Neural progenitor cell (in vitro differentiated cells): ENCODE measurements at regions not wholly inside any gene's neighbourhood (a gene's known extent, or its start where the extent isn't known, plus 50 kb on each side); places are given as distances from the start of the nearest gene placed in this dataset.

Experiments
- EZH2phosphoT487 ChIP-seq: fragments of 200-600 bp; sonication (generic); IDR thresholded peaks from 2 replicates; pipeline ENCODE4 v1.6.1; 2017; ENCODE audit warnings: antibody characterized with exemption
- TF ChIP-seq, protein P1 (sequence below): fragments of 200-600 bp; sonication (generic); IDR thresholded peaks from 2 replicates; pipeline ENCODE4 v1.5.1; 2017; ENCODE audit warnings: antibody characterized with exemption, mild to moderate bottlenecking

DNA sequence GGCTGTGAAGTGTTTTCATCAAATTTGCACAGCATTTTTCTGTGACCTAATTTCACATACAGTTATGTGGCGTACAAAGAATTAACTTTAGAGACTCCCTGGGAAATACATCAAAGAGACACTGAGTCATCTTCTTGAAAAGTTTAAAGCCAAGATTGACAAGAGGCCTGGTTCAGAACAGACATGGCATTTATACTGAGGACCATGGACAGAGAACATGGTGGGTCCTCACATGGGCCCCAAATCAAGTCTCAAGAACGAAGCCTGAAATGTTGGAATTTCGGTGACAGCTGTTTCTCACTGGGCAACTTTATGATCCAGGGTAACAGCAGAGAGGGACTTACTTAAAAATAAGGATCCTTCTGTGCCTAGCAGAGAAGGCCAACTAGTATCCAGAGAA is 311.5 kb upstream of the KCNJ16 start:
- TF ChIP-seq EZH2phosphoT487, result no peak
- TF ChIP-seq, protein P1, sequence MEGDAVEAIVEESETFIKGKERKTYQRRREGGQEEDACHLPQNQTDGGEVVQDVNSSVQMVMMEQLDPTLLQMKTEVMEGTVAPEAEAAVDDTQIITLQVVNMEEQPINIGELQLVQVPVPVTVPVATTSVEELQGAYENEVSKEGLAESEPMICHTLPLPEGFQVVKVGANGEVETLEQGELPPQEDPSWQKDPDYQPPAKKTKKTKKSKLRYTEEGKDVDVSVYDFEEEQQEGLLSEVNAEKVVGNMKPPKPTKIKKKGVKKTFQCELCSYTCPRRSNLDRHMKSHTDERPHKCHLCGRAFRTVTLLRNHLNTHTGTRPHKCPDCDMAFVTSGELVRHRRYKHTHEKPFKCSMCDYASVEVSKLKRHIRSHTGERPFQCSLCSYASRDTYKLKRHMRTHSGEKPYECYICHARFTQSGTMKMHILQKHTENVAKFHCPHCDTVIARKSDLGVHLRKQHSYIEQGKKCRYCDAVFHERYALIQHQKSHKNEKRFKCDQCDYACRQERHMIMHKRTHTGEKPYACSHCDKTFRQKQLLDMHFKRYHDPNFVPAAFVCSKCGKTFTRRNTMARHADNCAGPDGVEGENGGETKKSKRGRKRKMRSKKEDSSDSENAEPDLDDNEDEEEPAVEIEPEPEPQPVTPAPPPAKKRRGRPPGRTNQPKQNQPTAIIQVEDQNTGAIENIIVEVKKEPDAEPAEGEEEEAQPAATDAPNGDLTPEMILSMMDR, result no peak
